Panc1 (cell line): ENCODE measurements at regions not wholly inside any gene's neighbourhood (a gene's known extent, or its start where the extent isn't known, plus 50 kb on each side); places are given as distances from the start of the nearest gene placed in this dataset.

Source experiments
- ATAC-seq: fragments of 200-7000 bp; cut with Tn5 transposase; 2 replicates; pipeline ENCODE4 v1.9.1; 2020; ENCODE audit warnings: mild to moderate bottlenecking, moderate library complexity
- BruUV-seq: library from RNA; stranded (reverse); fragments of 400-500 nt; replicated peaks from 2 replicates; lab custom pipeline; 2021; lab: Mats Ljungman, UMichigan
- CTCF ChIA-PET: fragments of 300-600 bp; sonication (Branson Sonifier 250); formaldehyde crosslinking; loops from one replicate; lab custom pipeline; 2022; ENCODE audit warnings: antibody characterized with exemption; lab: Charles Lee
- POLR2A ChIA-PET: fragments of 300-600 bp; sonication (Branson Sonifier 250); formaldehyde crosslinking; loops from one replicate; lab custom pipeline; 2022; ENCODE audit warnings: antibody characterized with exemption; lab: Charles Lee
- DNase-seq: peaks from one replicate; pipeline ENCODE4 v3.0.0-alpha.2; 2010; ENCODE audit warnings: low read depth, low spot score
- H3K27ac ChIP-seq: 2 replicates; pipeline ENCODE4 v1.5.1; 2011; ENCODE audit warnings: mild to moderate bottlenecking, low read length, inconsistent platforms
- H3K27me3 ChIP-seq: fragments of 200-500 bp; sonication (Bioruptor generic); 2 replicates; pipeline ENCODE4 v1.6.0; 2014; ENCODE audit warnings: low read length, inconsistent platforms; ENCODE audit not compliant: control insufficient read depth, insufficient read depth
- H3K36me3 ChIP-seq: fragments of 200-500 bp; sonication (Bioruptor generic); 2 replicates; pipeline ENCODE4 v1.5.1; 2014; ENCODE audit warnings: inconsistent platforms, mild to moderate bottlenecking, low read length, moderate library complexity; ENCODE audit not compliant: control insufficient read depth, insufficient read depth
- H3K4me1 ChIP-seq: 2 replicates; pipeline ENCODE4 v1.5.1; 2011; ENCODE audit warnings: inconsistent platforms, mild to moderate bottlenecking, low read length, moderate library complexity; ENCODE audit not compliant: control insufficient read depth, insufficient read depth
- H3K4me3 ChIP-seq, 2 experiments: 2 replicates each; pipeline ENCODE4 v1.5.1; 2011 to 2012; ENCODE audit warnings: low read depth in 2 of 2, low read length in 2 of 2, mild to moderate bottlenecking in 2 of 2, inconsistent platforms in 1 of 2, moderate library complexity in 1 of 2
- H3K9me3 ChIP-seq: fragments of 200-500 bp; sonication (Bioruptor generic); 2 replicates; pipeline ENCODE4 v1.5.1; 2014; ENCODE audit warnings: low read depth, mild to moderate bottlenecking, inconsistent platforms, low read length, moderate library complexity; ENCODE audit not compliant: control insufficient read depth, insufficient read depth
- CTCF ChIP-seq: fragments of 450-650 bp; IDR thresholded peaks from 2 replicates; pipeline ENCODE4 v1.5.1; 2017; ENCODE audit warnings: mild to moderate bottlenecking
- POLR2AphosphoS5 ChIP-seq: IDR thresholded peaks from 2 replicates; pipeline ENCODE4 v1.6.1; 2012; ENCODE audit warnings: mild to moderate bottlenecking, low read depth, low read length, moderate library complexity
- REST ChIP-seq, 2 experiments: IDR thresholded peaks; 2 replicates each; pipeline ENCODE4 v1.6.1; 2011 to 2012; ENCODE audit warnings: low read depth in 2 of 2, control low read depth in 1 of 2, low read length in 1 of 2, mild to moderate bottlenecking in 1 of 2, moderate library complexity in 1 of 2; ENCODE audit not compliant: insufficient read depth in 1 of 2
- SIN3A ChIP-seq: IDR thresholded peaks from 2 replicates; pipeline ENCODE4 v1.6.1; 2012; ENCODE audit warnings: low read depth, mild to moderate bottlenecking, low read length, moderate library complexity, borderline replicate concordance; ENCODE audit not compliant: insufficient read depth
- TCF7L2 ChIP-seq: IDR thresholded peaks from 2 replicates; pipeline ENCODE4 v1.6.1; 2011; ENCODE audit warnings: mild to moderate bottlenecking, low read depth, low read length, inconsistent platforms
- in situ Hi-C: cut with HindIII; loops from 2 replicates; pipeline ENCODE4 v1.10.0; 2016; ENCODE audit warnings: low sequenced_read_pairs, low pct_unique_long_range_greater_than_20kb
- intact Hi-C: fragments of 100-400 bp; cut with micrococcal nuclease; formaldehyde crosslinking; loops from one replicate; pipeline ENCODE4 v1.10.0; 2022; ENCODE audit not compliant: unreplicated experiment

GRCh38 chr4:152166567-152166966 is 369.3 kb downstream of the FBXW7 start:
- H3K27me3 ChIP-seq = no peaks in the 10 kb centered on the region
- no peak for DNase-seq
- POLR2A ChIA-PET = no interaction called here
- in situ Hi-C loops = no loop called here
- no peak for ATAC-seq
- intact Hi-C loops = no loop called here
- no peaks in the 10 kb centered on the region for H3K4me1 ChIP-seq
- no peaks in the 10 kb centered on the region for H3K36me3 ChIP-seq
- CTCF ChIA-PET = no interaction called here
- TF ChIP-seq REST (IDR thresholded peaks at IDR 0.05; ENCODE audit: insufficient read depth in 1 of 2, low read depth in 2 of 2, low read length in 1 of 2) = peak; percentile 74 to 75
- TF ChIP-seq SIN3A = no peak
- no peaks in the 10 kb centered on the region for H3K9me3 ChIP-seq
- H3K4me3 ChIP-seq = no peak overlapping the region
- no peak overlapping the region for H3K27ac ChIP-seq
- no TSS peak for BruUV-seq

- Histone ChIP-seq H3K27ac (no peak overlapping the region), H3K27me3 (no peaks in the 10 kb centered on the region), H3K36me3 (no peaks in the 10 kb centered on the region), H3K9me3 (no peaks in the 10 kb centered on the region), H3K4me1 (no peaks in the 10 kb centered on the region), H3K4me3 (no peak overlapping the region)
- no peak for DNase-seq
- intact Hi-C loops (no loop called here), in situ Hi-C loops (no loop called here)
- no TSS peak for BruUV-seq
- ChIA-PET CTCF (no interaction called here), POLR2A (no interaction called here)
- ATAC-seq = no peak
- TF ChIP-seq REST (IDR thresholded peaks at IDR 0.05; ENCODE audit: insufficient read depth in 1 of 2, low read depth in 2 of 2, low read length in 1 of 2) = no peak
- no peak for TF ChIP-seq SIN3A
- TF ChIP-seq CTCF = no peak
- TF ChIP-seq TCF7L2 = no peak
- TF ChIP-seq POLR2AphosphoS5 = no peak
Measured at GRCh38 chr4:152165846-152166245, 370.0 kb downstream of the FBXW7 start.
